DMS153 (cell line): ENCODE measurements at regions not wholly inside any gene's neighbourhood (a gene's known extent, or its start where the extent isn't known, plus 50 kb on each side); places are given as distances from the start of the nearest gene placed in this dataset.
A peak's percentile ranks its signal among the peaks of the same experiment; 100 is the strongest.

Experiments used
- DNase-seq: peaks from one replicate; lab custom pipeline; 2025; lab: John Stamatoyannopoulos, UW

GRCh38 chr7:13442226-13442625 is 547.2 kb downstream of the ETV1 start:
- no peak for DNase-seq

GRCh38 chr7:13447637-13448036 is 541.8 kb downstream of the ETV1 start:
- DNase-seq = no peak

GRCh38 chr7:13448243-13448642 is 541.2 kb downstream of the ETV1 start:
- DNase-seq = no peak

GRCh38 chr7:13449460-13449859 is 540.0 kb downstream of the ETV1 start:
- DNase-seq = no peak

GRCh38 chr7:13454916-13455592 is 534.4 kb downstream of the ETV1 start:
- DNase-seq = no peak

GRCh38 chr7:13457790-13458189 is 531.7 kb downstream of the ETV1 start:
- no peak for DNase-seq

- no peak for DNase-seq
Measured at GRCh38 chr7:13466874-13467547, 522.5 kb downstream of the ETV1 start.

- DNase-seq = no peak
Measured at GRCh38 chr7:13476881-13477444, 512.5 kb downstream of the ETV1 start.

GRCh38 chr7:13489386-13489785 is 500.1 kb downstream of the ETV1 start:
- no peak for DNase-seq

- no peak for DNase-seq
Measured at GRCh38 chr7:13496976-13497375, 492.5 kb downstream of the ETV1 start.

GRCh38 chr7:13508586-13508985 is 480.9 kb downstream of the ETV1 start:
- no peak for DNase-seq

GRCh38 chr7:13518738-13519137 is 470.7 kb downstream of the ETV1 start:
- DNase-seq = no peak

- no peak for DNase-seq
Measured at GRCh38 chr7:13524076-13524475, 465.4 kb downstream of the ETV1 start.

- DNase-seq = no peak
Measured at GRCh38 chr7:13532028-13532753, 457.3 kb downstream of the ETV1 start.

GRCh38 chr7:13538669-13539068 is 450.8 kb downstream of the ETV1 start:
- no peak for DNase-seq

- no peak for DNase-seq
Measured at GRCh38 chr7:13540429-13540828, 449.0 kb downstream of the ETV1 start.

GRCh38 chr7:13541326-13541725 is 448.1 kb downstream of the ETV1 start:
- no peak for DNase-seq

GRCh38 chr7:13542451-13542850 is 447.0 kb downstream of the ETV1 start:
- no peak for DNase-seq

GRCh38 chr7:13551503-13551902 is 438.0 kb downstream of the ETV1 start:
- peak; percentile 93 for DNase-seq

GRCh38 chr7:13560441-13560840 is 429.0 kb downstream of the ETV1 start:
- DNase-seq = no peak

GRCh38 chr7:13563257-13563656 is 426.2 kb downstream of the ETV1 start:
- DNase-seq = no peak

- no peak for DNase-seq
Measured at GRCh38 chr7:13563680-13564079, 425.8 kb downstream of the ETV1 start.
